Ascending aorta (tissue), 2 donors: ENCODE measurements at regions not wholly inside any gene's neighbourhood (a gene's known extent, or its start where the extent isn't known, plus 50 kb on each side); places are given as distances from the start of the nearest gene placed in this dataset.
A peak's percentile ranks its signal among the peaks of the same experiment; 100 is the strongest.

Experiments
- DNase-seq, 2 donors: peaks; one replicate each; pipeline ENCODE4 v3.0.0-alpha.2; 2019; ENCODE audit warnings: low spot score in 2 of 2
- H3K27ac ChIP-seq, 2 donors: fragments of 200-600 bp; sonication (generic); one replicate each; pipeline ENCODE4 v1.5.1; 2016 to 2017; ENCODE audit warnings: mild to moderate bottlenecking in 1 of 2
- H3K27me3 ChIP-seq: fragments of 200-600 bp; sonication (generic); one replicate; pipeline ENCODE4 v1.5.1; 2017
- H3K36me3 ChIP-seq, 2 donors: fragments of 200-600 bp; sonication (generic); one replicate each; pipeline ENCODE4 v1.5.1; 2016
- H3K4me1 ChIP-seq, 2 donors: fragments of 200-600 bp; sonication (generic); one replicate each; pipeline ENCODE4 v1.5.1; 2016 to 2017; ENCODE audit warnings: mild to moderate bottlenecking in 1 of 2
- H3K4me3 ChIP-seq, 2 donors: fragments of 200-600 bp; sonication (generic); one replicate each; pipeline ENCODE4 v1.5.1; 2016 to 2017; ENCODE audit warnings: mild to moderate bottlenecking in 1 of 2
- H3K9me3 ChIP-seq, 2 donors: fragments of 200-600 bp; sonication (generic); one replicate each; pipeline ENCODE4 v1.5.1; 2016
- CTCF ChIP-seq, 3 experiments: fragments of 200-600 bp in 2 of 3; fragments of 450-650 bp in 1 of 3; sonication (generic) in 2 of 3; IDR thresholded peaks; one replicate each; pipeline ENCODE4 v1.5.1; 2016 to 2019; ENCODE audit warnings: antibody characterized with exemption in 3 of 3, mild to moderate bottlenecking in 1 of 3, moderate library complexity in 1 of 3
- intact Hi-C: fragments of 100-400 bp; cut with DNase I; formaldehyde crosslinking; loops from one replicate; pipeline ENCODE4 v1.15.1; 2023

- no peak for DNase-seq
- H3K27ac ChIP-seq, result no peak overlapping the region
- H3K4me1 ChIP-seq, result no peaks in the 10 kb centered on the region
- no peaks in the 10 kb centered on the region for H3K27me3 ChIP-seq
- H3K36me3 ChIP-seq, result no peaks in the 10 kb centered on the region
- peak in 1 of 3 experiments; percentile 32 for TF ChIP-seq CTCF (IDR thresholded peaks at IDR 0.05)
- intact Hi-C loops, result loop anchor here (5.0 kb wide), 1 partner anchor 140 kb away; no protein-coding TSS in a partner anchor
- H3K4me3 ChIP-seq, result no peak overlapping the region
- no peaks in the 10 kb centered on the region for H3K9me3 ChIP-seq
These were observed 73.2 kb upstream of the SMARCA2 start for GRCh38 chr9:1941989-1942388.

- Histone ChIP-seq H3K36me3 (no peaks in the 10 kb centered on the region), H3K4me3 (no peak overlapping the region), H3K4me1 (no peaks in the 10 kb centered on the region), H3K9me3 (no peaks in the 10 kb centered on the region), H3K27ac (no peak overlapping the region), H3K27me3 (no peaks in the 10 kb centered on the region)
- intact Hi-C loops, result no loop called here
- TF ChIP-seq CTCF (IDR thresholded peaks at IDR 0.05), result no peak
- DNase-seq, result no peak
These were observed 68.4 kb upstream of the SMARCA2 start for GRCh38 chr9:1946526-1947283.

GRCh38 chr9:1947438-1947837, 67.7 kb upstream of the SMARCA2 start:
- Histone ChIP-seq H3K4me1 (no peaks in the 10 kb centered on the region), H3K9me3 (no peaks in the 10 kb centered on the region), H3K36me3 (no peaks in the 10 kb centered on the region), H3K27ac (no peak overlapping the region), H3K4me3 (no peak overlapping the region), H3K27me3 (no peaks in the 10 kb centered on the region)
- TF ChIP-seq CTCF (IDR thresholded peaks at IDR 0.05), result no peak
- no peak for DNase-seq
- intact Hi-C loops, result no loop called here

- DNase-seq, result no peak
These were observed 66.6 kb upstream of the SMARCA2 start for GRCh38 chr9:1948541-1948940.

GRCh38 chr9:1951446-1951845, 63.7 kb upstream of the SMARCA2 start:
- H3K4me1 ChIP-seq, result no peaks in the 10 kb centered on the region
- H3K9me3 ChIP-seq, result no peaks in the 10 kb centered on the region
- intact Hi-C loops, result no loop called here
- H3K27ac ChIP-seq, result no peak overlapping the region
- no peak for TF ChIP-seq CTCF (IDR thresholded peaks at IDR 0.05)
- no peak for DNase-seq
- H3K36me3 ChIP-seq, result no peaks in the 10 kb centered on the region
- no peak overlapping the region for H3K4me3 ChIP-seq
- H3K27me3 ChIP-seq, result no peaks in the 10 kb centered on the region

More at GRCh38 chr9:1948541-1948940, 66.6 kb upstream of the SMARCA2 start:
- no peaks in the 10 kb centered on the region for H3K27me3 ChIP-seq
- no peak for TF ChIP-seq CTCF (IDR thresholded peaks at IDR 0.05)
- H3K9me3 ChIP-seq, result no peaks in the 10 kb centered on the region
- H3K4me3 ChIP-seq, result no peak overlapping the region
- intact Hi-C loops, result no loop called here
- no peaks in the 10 kb centered on the region for H3K36me3 ChIP-seq
- H3K27ac ChIP-seq, result no peak overlapping the region
- no peaks in the 10 kb centered on the region for H3K4me1 ChIP-seq
